ENCODE measurements at regions not wholly inside any gene's neighbourhood (a gene's known extent, or its start where the extent isn't known, plus 50 kb on each side); places are given as distances from the start of the nearest gene placed in this dataset.

GRCh38 chr1:172960019-172960418, 90.7 kb downstream of the TNFSF18 start:
- H3K4me3 ChIP-seq (ENCODE audit: low read depth, low read length) = no peak overlapping the region
- no peak for TF ChIP-seq CTCF (IDR thresholded peaks at IDR 0.05; ENCODE audit: low read depth, low read length)

- no peak for TF ChIP-seq CTCF (IDR thresholded peaks at IDR 0.05; ENCODE audit: low read depth, low read length)
- H3K4me3 ChIP-seq (ENCODE audit: low read depth, low read length) = no peak overlapping the region
Measured at GRCh38 chr1:172960454-172961208, 90.1 kb downstream of the TNFSF18 start.

- H3K4me3 ChIP-seq (ENCODE audit: low read depth, low read length) = no peak overlapping the region
- TF ChIP-seq CTCF (IDR thresholded peaks at IDR 0.05; ENCODE audit: low read depth, low read length) = no peak
Measured at GRCh38 chr1:172964864-172965263, 85.9 kb downstream of the TNFSF18 start.

- no peak for TF ChIP-seq CTCF (IDR thresholded peaks at IDR 0.05; ENCODE audit: low read depth, low read length)
- H3K4me3 ChIP-seq (ENCODE audit: low read depth, low read length) = no peak overlapping the region
Measured at GRCh38 chr1:172966844-172967540, 83.7 kb downstream of the TNFSF18 start.

- TF ChIP-seq CTCF (IDR thresholded peaks at IDR 0.05; ENCODE audit: low read depth, low read length) = no peak
- H3K4me3 ChIP-seq (ENCODE audit: low read depth, low read length) = no peak overlapping the region
Measured at GRCh38 chr1:172967936-172968335, 82.8 kb downstream of the TNFSF18 start.

- no peak overlapping the region for H3K4me3 ChIP-seq (ENCODE audit: low read depth, low read length)
- no peak for TF ChIP-seq CTCF (IDR thresholded peaks at IDR 0.05; ENCODE audit: low read depth, low read length)
Measured at GRCh38 chr1:172969611-172970010, 81.1 kb downstream of the TNFSF18 start.

- no peak for TF ChIP-seq CTCF (IDR thresholded peaks at IDR 0.05; ENCODE audit: low read depth, low read length)
Measured at GRCh38 chr1:172970186-172970585, 80.6 kb downstream of the TNFSF18 start.

More at GRCh38 chr1:172970186-172970585, 80.6 kb downstream of the TNFSF18 start:
- H3K4me3 ChIP-seq (ENCODE audit: low read depth, low read length) = no peak overlapping the region
